ENCODE measurements at regions not wholly inside any gene's neighbourhood (a gene's known extent, or its start where the extent isn't known, plus 50 kb on each side); places are given as distances from the start of the nearest gene placed in this dataset.

GRCh38 chr13:57784633-57785032 is 153.1 kb downstream of the PCDH17 start:
- DNase-seq (ENCODE audit: low spot score): no peak

GRCh38 chr13:57787058-57787791 is 155.7 kb downstream of the PCDH17 start:
- DNase-seq (ENCODE audit: low spot score): no peak

GRCh38 chr13:57799624-57800023 is 168.1 kb downstream of the PCDH17 start:
- DNase-seq (ENCODE audit: low spot score): no peak

GRCh38 chr13:57813651-57814050 is 182.1 kb downstream of the PCDH17 start:
- no peak for DNase-seq (ENCODE audit: low spot score)

GRCh38 chr13:57815600-57815999 is 184.1 kb downstream of the PCDH17 start:
- no peak for DNase-seq (ENCODE audit: low spot score)

GRCh38 chr13:57820924-57821323 is 189.4 kb downstream of the PCDH17 start:
- DNase-seq (ENCODE audit: low spot score): no peak

- DNase-seq (ENCODE audit: low spot score): no peak
These were observed 192.2 kb downstream of the PCDH17 start for GRCh38 chr13:57823704-57824103.

GRCh38 chr13:57824121-57824520 is 192.6 kb downstream of the PCDH17 start:
- no peak for DNase-seq (ENCODE audit: low spot score)

- DNase-seq (ENCODE audit: low spot score): no peak
These were observed 193.5 kb downstream of the PCDH17 start for GRCh38 chr13:57825066-57825465.

GRCh38 chr13:57829496-57829895 is 198.0 kb downstream of the PCDH17 start:
- DNase-seq (ENCODE audit: low spot score): no peak

- no peak for DNase-seq (ENCODE audit: low spot score)
These were observed 200.6 kb downstream of the PCDH17 start for GRCh38 chr13:57832187-57832586.

- no peak for DNase-seq (ENCODE audit: low spot score)
These were observed 206.3 kb downstream of the PCDH17 start for GRCh38 chr13:57837801-57838200.

GRCh38 chr13:57843521-57843920 is 212.0 kb downstream of the PCDH17 start:
- DNase-seq (ENCODE audit: low spot score): no peak

GRCh38 chr13:57846600-57847173 is 215.1 kb downstream of the PCDH17 start:
- no peak for DNase-seq (ENCODE audit: low spot score)

- no peak for DNase-seq (ENCODE audit: low spot score)
These were observed 226.4 kb downstream of the PCDH17 start for GRCh38 chr13:57857945-57858344.

- no peak for DNase-seq (ENCODE audit: low spot score)
These were observed 226.8 kb downstream of the PCDH17 start for GRCh38 chr13:57858376-57858775.

GRCh38 chr13:57862879-57863278 is 231.3 kb downstream of the PCDH17 start:
- DNase-seq (ENCODE audit: low spot score): no peak

GRCh38 chr13:57865600-57866294 is 234.2 kb downstream of the PCDH17 start:
- DNase-seq (ENCODE audit: low spot score): no peak

GRCh38 chr13:57874530-57874929 is 243.0 kb downstream of the PCDH17 start:
- DNase-seq (ENCODE audit: low spot score): no peak

GRCh38 chr13:57877601-57878000 is 246.1 kb downstream of the PCDH17 start:
- DNase-seq (ENCODE audit: low spot score): no peak

GRCh38 chr13:57878291-57878690 is 246.7 kb downstream of the PCDH17 start:
- DNase-seq (ENCODE audit: low spot score): no peak

GRCh38 chr13:57897225-57897624 is 265.7 kb downstream of the PCDH17 start:
- no peak for DNase-seq (ENCODE audit: low spot score)

- DNase-seq (ENCODE audit: low spot score): no peak
These were observed 267.6 kb downstream of the PCDH17 start for GRCh38 chr13:57899096-57899495.

Data from CD4-positive, alpha-beta T cell treated with Interleukin-15 for 4 hours (primary cell).